ENCODE measurements at regions not wholly inside any gene's neighbourhood (a gene's known extent, or its start where the extent isn't known, plus 50 kb on each side); places are given as distances from the start of the nearest gene placed in this dataset.
"Not testable (repeated sequence)": the region's sequence is repeated elsewhere in the genome, so short reads cannot be mapped to it uniquely, and the experiment has no call there.

DNA sequence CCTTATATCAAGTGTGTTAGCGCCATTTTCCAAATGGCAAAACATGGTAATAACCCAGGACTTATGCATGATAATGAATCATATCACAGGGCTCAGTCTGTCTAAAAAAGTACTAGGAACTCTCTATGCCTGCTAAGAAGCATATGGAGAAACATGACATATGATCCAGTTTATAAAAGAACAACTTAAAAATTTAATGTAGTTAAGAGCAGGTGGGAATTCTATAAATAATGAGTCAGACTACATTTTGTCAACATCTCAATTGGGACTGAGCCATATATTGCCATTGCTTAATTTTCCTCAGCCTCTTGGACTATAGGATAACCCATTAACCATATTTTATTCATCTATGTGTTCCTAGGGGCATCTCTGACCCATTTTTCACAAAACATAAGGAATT lies 360.4 kb upstream of the AGA start:
- no peak for TF ChIP-seq CTCF (IDR thresholded peaks at IDR 0.05; ENCODE audit: unreplicated experiment in 3 of 3)
- Mint-ChIP-seq H3K27ac (no peak overlapping the region), H3K27me3 (ENCODE audit: low read depth) (no peaks in the 10 kb centered on the region), H3K4me3 (no peak overlapping the region), H3K4me1 (peaks cover 14% of the 10 kb centered on the region), H3K36me3 (ENCODE audit: low read depth) (no peaks in the 10 kb centered on the region), H3K9me3 (no peaks in the 10 kb centered on the region)

- Mint-ChIP-seq H3K36me3 (ENCODE audit: low read depth) (no peaks in the 10 kb centered on the region), H3K27me3 (ENCODE audit: low read depth) (peaks cover 3% of the 10 kb centered on the region), H3K4me3 (no peak overlapping the region), H3K9me3 (no peaks in the 10 kb centered on the region), H3K4me1 (peaks cover 14% of the 10 kb centered on the region), H3K27ac (no peak overlapping the region)
- TF ChIP-seq CTCF (IDR thresholded peaks at IDR 0.05; ENCODE audit: unreplicated experiment in 3 of 3), result no peak
Observed at GRCh38 chr4:177803151-177803550, 360.9 kb upstream of the AGA start.

GRCh38 chr4:177809791-177810190 lies 367.6 kb upstream of the AGA start:
- peaks cover 3% of the 10 kb centered on the region for H3K27me3 Mint-ChIP-seq (ENCODE audit: low read depth)
- H3K9me3 Mint-ChIP-seq, result no peaks in the 10 kb centered on the region
- H3K4me1 Mint-ChIP-seq, result no peaks in the 10 kb centered on the region
- H3K36me3 Mint-ChIP-seq (ENCODE audit: low read depth), result no peaks in the 10 kb centered on the region
- H3K4me3 Mint-ChIP-seq, result no peak overlapping the region
- no peak for TF ChIP-seq CTCF (IDR thresholded peaks at IDR 0.05; ENCODE audit: unreplicated experiment in 3 of 3)
- no peak overlapping the region for H3K27ac Mint-ChIP-seq

GRCh38 chr4:177810220-177810619 lies 368.0 kb upstream of the AGA start:
- Mint-ChIP-seq H3K27ac (no peak overlapping the region), H3K9me3 (no peaks in the 10 kb centered on the region), H3K36me3 (ENCODE audit: low read depth) (no peaks in the 10 kb centered on the region), H3K27me3 (ENCODE audit: low read depth) (peaks cover 3% of the 10 kb centered on the region), H3K4me3 (no peak overlapping the region), H3K4me1 (no peaks in the 10 kb centered on the region)
- no peak for TF ChIP-seq CTCF (IDR thresholded peaks at IDR 0.05; ENCODE audit: unreplicated experiment in 3 of 3)

DNA sequence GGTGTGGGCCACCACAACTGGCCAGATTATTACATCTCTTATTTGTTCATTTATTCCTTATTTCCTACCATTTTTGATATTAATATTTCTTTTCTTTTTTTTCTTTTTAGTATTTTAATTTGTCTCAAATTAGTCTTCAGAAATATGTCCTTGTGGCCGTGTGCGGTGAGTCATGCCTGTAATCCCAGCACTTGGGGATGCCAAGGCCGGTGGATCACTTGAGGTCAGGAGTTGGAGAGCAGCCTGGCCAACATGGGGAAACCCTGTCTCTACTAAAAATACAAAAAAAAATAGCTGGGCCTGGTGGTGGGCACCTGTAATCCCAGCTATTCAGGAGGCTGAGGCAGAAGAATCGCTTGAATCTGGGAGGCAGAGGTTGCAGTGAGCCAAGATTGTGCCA lies 376.2 kb upstream of the AGA start:
- H3K4me3 Mint-ChIP-seq; H3K36me3 Mint-ChIP-seq (ENCODE audit: low read depth); H3K9me3 Mint-ChIP-seq; H3K27me3 Mint-ChIP-seq (ENCODE audit: low read depth); H3K27ac Mint-ChIP-seq; H3K4me1 Mint-ChIP-seq: not testable (repeated sequence)

GRCh38 chr4:177826973-177827372 lies 384.7 kb upstream of the AGA start:
- Mint-ChIP-seq H3K27me3 (ENCODE audit: low read depth) (no peaks in the 10 kb centered on the region), H3K36me3 (ENCODE audit: low read depth) (no peaks in the 10 kb centered on the region), H3K9me3 (peaks cover 13% of the 10 kb centered on the region), H3K4me3 (no peak overlapping the region), H3K27ac (no peak overlapping the region), H3K4me1 (no peaks in the 10 kb centered on the region)
- no peak for TF ChIP-seq CTCF (IDR thresholded peaks at IDR 0.05; ENCODE audit: unreplicated experiment in 3 of 3)

DNA sequence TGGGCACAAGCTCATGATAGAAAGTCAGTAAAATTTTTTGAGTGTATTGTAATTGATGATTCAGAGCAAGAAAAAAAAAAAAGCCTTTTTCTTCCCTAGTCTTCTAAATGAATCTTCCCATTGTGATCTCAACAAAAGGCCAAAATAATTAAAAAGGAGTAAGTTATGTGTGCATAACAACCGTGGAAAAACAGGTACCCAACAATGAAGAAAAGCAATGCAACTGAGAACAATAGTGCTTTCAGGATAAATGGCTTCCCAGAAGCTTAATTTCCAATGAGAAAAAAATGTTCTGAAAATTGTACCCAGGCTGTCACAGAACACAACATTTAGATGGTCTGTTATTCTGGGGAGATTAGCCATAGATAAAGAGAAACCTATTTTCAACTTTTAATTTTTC lies 399.0 kb upstream of the AGA start:
- no peaks in the 10 kb centered on the region for H3K9me3 Mint-ChIP-seq
- H3K36me3 Mint-ChIP-seq (ENCODE audit: low read depth), result no peaks in the 10 kb centered on the region
- no peaks in the 10 kb centered on the region for H3K27me3 Mint-ChIP-seq (ENCODE audit: low read depth)
- no peak for TF ChIP-seq CTCF (IDR thresholded peaks at IDR 0.05; ENCODE audit: unreplicated experiment in 3 of 3)
- no peak overlapping the region for H3K4me3 Mint-ChIP-seq
- no peak overlapping the region for H3K27ac Mint-ChIP-seq
- H3K4me1 Mint-ChIP-seq, result no peaks in the 10 kb centered on the region
